ENCODE measurements at regions not wholly inside any gene's neighbourhood (a gene's known extent, or its start where the extent isn't known, plus 50 kb on each side); places are given as distances from the start of the nearest gene placed in this dataset.

GRCh38 chr1:232136136-232136535 is 493.8 kb downstream of the SIPA1L2 start:
- ATAC-seq (ENCODE audit: low read depth) = no peak
- POLR2A ChIA-PET (ENCODE audit: unreplicated experiment) = no interaction called here

More at GRCh38 chr1:232136136-232136535, 493.8 kb downstream of the SIPA1L2 start:
- dilution Hi-C loops (cut with HindIII; ENCODE audit: low sequenced_read_pairs, unreplicated experiment) (no loop called here), in situ Hi-C loops (cut with MboI; ENCODE audit: low sequenced_read_pairs) (no loop called here), intact Hi-C loops (cut with micrococcal nuclease) (no loop called here)
- no peaks in the 10 kb centered on the region for H3K36me3 ChIP-seq (ENCODE audit: control insufficient read depth, insufficient read depth, low read length)
- H3K4me3 ChIP-seq (ENCODE audit: insufficient read depth, low read depth, low read length) = no peak overlapping the region
- H3K14ac ChIP-seq (replicated peaks; ENCODE audit: low read depth, low read length) = no peak overlapping the region
- H2BK5ac ChIP-seq (ENCODE audit: low read depth, low read length, poor library complexity, severe bottlenecking) = no peak overlapping the region
- no peak overlapping the region for H4K5ac ChIP-seq (ENCODE audit: low read depth, low read length)
- 90% methylated on average over 2 of the region's 4 CpGs; no CpG with 5 or more reads in 1 of the 2 experiments for WGBS, 2 experiments (ENCODE audit: extremely low coverage in 2 of 2, insufficient read length in 1 of 2)
- H4K91ac ChIP-seq (ENCODE audit: insufficient read depth, low read depth, low read length) = no peak overlapping the region
- H2BK15ac ChIP-seq (ENCODE audit: low read depth, low read length) = no peak overlapping the region
- no peak overlapping the region for H3K4ac ChIP-seq (ENCODE audit: low read depth, low read length)
- no peak overlapping the region for H3K4me2 ChIP-seq (ENCODE audit: low read depth, low read length)
- no peak overlapping the region for H2AK9ac ChIP-seq (replicated peaks; ENCODE audit: low read depth, low read length, poor library complexity)
- TF ChIP-seq, protein P1, sequence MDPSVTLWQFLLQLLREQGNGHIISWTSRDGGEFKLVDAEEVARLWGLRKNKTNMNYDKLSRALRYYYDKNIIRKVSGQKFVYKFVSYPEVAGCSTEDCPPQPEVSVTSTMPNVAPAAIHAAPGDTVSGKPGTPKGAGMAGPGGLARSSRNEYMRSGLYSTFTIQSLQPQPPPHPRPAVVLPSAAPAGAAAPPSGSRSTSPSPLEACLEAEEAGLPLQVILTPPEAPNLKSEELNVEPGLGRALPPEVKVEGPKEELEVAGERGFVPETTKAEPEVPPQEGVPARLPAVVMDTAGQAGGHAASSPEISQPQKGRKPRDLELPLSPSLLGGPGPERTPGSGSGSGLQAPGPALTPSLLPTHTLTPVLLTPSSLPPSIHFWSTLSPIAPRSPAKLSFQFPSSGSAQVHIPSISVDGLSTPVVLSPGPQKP (IDR thresholded peaks at IDR 0.05; ENCODE audit: borderline replicate concordance, low read depth, low read length) = no peak
- TF ChIP-seq POLR2A (IDR thresholded peaks at IDR 0.05; ENCODE audit: low read depth, low read length) (no peak), RFX5 (IDR thresholded peaks at IDR 0.05; ENCODE audit: low read depth, low read length) (no peak), BHLHE40 (IDR thresholded peaks at IDR 0.05; ENCODE audit: low read depth, low read length) (no peak), RCOR1 (IDR thresholded peaks at IDR 0.05; ENCODE audit: insufficient replicate concordance, low read length) (no peak), FOS (IDR thresholded peaks at IDR 0.05; ENCODE audit: low read depth, low read length) (no peak), CHD1 (IDR thresholded peaks at IDR 0.05; ENCODE audit: low read depth, low read length) (no peak), MAFK (IDR thresholded peaks at IDR 0.05; ENCODE audit: low read depth, low read length) (no peak), SMC3 (IDR thresholded peaks at IDR 0.05; ENCODE audit: low read depth, low read length) (no peak), NFE2L2 (IDR thresholded peaks at IDR 0.05; ENCODE audit: low read depth, low read length) (no peak), RAD21 (IDR thresholded peaks at IDR 0.05; ENCODE audit: low read length) (no peak), CEBPB (IDR thresholded peaks at IDR 0.05; ENCODE audit: low read depth, low read length) (no peak), USF2 (IDR thresholded peaks at IDR 0.05; ENCODE audit: low read depth, low read length) (no peak), MXI1 (IDR thresholded peaks at IDR 0.05; ENCODE audit: borderline replicate concordance, low read depth, low read length) (no peak), MAZ (IDR thresholded peaks at IDR 0.05; ENCODE audit: borderline replicate concordance, low read depth, low read length) (no peak)
- TF ChIP-seq, protein P2, sequence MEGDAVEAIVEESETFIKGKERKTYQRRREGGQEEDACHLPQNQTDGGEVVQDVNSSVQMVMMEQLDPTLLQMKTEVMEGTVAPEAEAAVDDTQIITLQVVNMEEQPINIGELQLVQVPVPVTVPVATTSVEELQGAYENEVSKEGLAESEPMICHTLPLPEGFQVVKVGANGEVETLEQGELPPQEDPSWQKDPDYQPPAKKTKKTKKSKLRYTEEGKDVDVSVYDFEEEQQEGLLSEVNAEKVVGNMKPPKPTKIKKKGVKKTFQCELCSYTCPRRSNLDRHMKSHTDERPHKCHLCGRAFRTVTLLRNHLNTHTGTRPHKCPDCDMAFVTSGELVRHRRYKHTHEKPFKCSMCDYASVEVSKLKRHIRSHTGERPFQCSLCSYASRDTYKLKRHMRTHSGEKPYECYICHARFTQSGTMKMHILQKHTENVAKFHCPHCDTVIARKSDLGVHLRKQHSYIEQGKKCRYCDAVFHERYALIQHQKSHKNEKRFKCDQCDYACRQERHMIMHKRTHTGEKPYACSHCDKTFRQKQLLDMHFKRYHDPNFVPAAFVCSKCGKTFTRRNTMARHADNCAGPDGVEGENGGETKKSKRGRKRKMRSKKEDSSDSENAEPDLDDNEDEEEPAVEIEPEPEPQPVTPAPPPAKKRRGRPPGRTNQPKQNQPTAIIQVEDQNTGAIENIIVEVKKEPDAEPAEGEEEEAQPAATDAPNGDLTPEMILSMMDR (conservative IDR thresholded peaks at IDR 0.05; ENCODE audit: low read depth, low read length) = no peak
- H3K9me3 ChIP-seq (ENCODE audit: control insufficient read depth, insufficient read depth, low read length) = peaks cover 2% of the 10 kb centered on the region
- no peak overlapping the region for H3K27ac ChIP-seq (ENCODE audit: insufficient read depth, low read length)
- CTCF ChIA-PET = interaction anchor here (0.7 kb wide), 1 partner anchor 99 kb away, joined by 3 read pairs; no protein-coding TSS in a partner anchor
- no peaks in the 10 kb centered on the region for H3K27me3 ChIP-seq (ENCODE audit: control insufficient read depth, insufficient read depth, low read length)
- no peak overlapping the region for H4K8ac ChIP-seq (ENCODE audit: low read depth in 2 of 2, low read length in 2 of 2)
- no peaks in the 10 kb centered on the region for H3K4me1 ChIP-seq (ENCODE audit: control insufficient read depth, insufficient read depth, low read length)
- no peak overlapping the region for H3K9ac ChIP-seq (ENCODE audit: low read depth, low read length)
- no TSS peak for BruUV-seq (replicated peaks)
- H3K79me1 ChIP-seq (ENCODE audit: low read depth in 1 of 2, low read length in 2 of 2) = no peaks in the 10 kb centered on the region
- H2AK5ac ChIP-seq (ENCODE audit: low read depth, low read length) = no peak overlapping the region
- H3K18ac ChIP-seq (ENCODE audit: low read depth, low read length) = no peak overlapping the region
- H2AFZ ChIP-seq (replicated peaks; ENCODE audit: low read length, poor library complexity) = no peak overlapping the region
- H2BK120ac ChIP-seq (ENCODE audit: low read depth, low read length) = no peak overlapping the region
- no peak overlapping the region for H3K56ac ChIP-seq (ENCODE audit: extremely low read depth, insufficient read depth, low read length)
- H4K20me1 ChIP-seq (ENCODE audit: insufficient read depth, low read length) = no peaks in the 10 kb centered on the region
- no peak overlapping the region for H3K23ac ChIP-seq (ENCODE audit: low read depth, low read length)
- H3K9me1 ChIP-seq (ENCODE audit: insufficient read depth, low read length) = no peaks in the 10 kb centered on the region
- no peak overlapping the region for H2BK20ac ChIP-seq (ENCODE audit: low read depth, low read length)
- DNase-seq = no peak

Measured in IMR-90 (cell line).